Activated naive CD8-positive, alpha-beta T cell treated with anti-CD3 and anti-CD28 coated beads, Interleukin-2, amount 10 ng/mL, durations not matched to agents 7 days and 5 days (primary cell): ENCODE measurements at regions not wholly inside any gene's neighbourhood (a gene's known extent, or its start where the extent isn't known, plus 50 kb on each side); places are given as distances from the start of the nearest gene placed in this dataset.
A peak's percentile ranks its signal among the peaks of the same experiment; 100 is the strongest.

ENCODE experiments used
- ATAC-seq: fragments of 150-1000 bp; cut with Tn5 transposase; one replicate; pipeline ENCODE4 v1.10.0; 2021; ENCODE audit warnings: low read depth, moderate library complexity
- POLR2A ChIA-PET: fragments of 350-600 bp; sonication (Branson Sonifier 250); formaldehyde crosslinking; loops from one replicate; lab custom pipeline; 2021; ENCODE audit warnings: antibody characterized with exemption; lab: Charles Lee
- DNase-seq: peaks from one replicate; pipeline ENCODE4 v3.0.0; 2021
- H3K27ac Mint-ChIP-seq: one replicate; pipeline ENCODE4 v1.8.0; 2022; ENCODE audit warnings: mild to moderate bottlenecking, mixed read lengths
- H3K27me3 Mint-ChIP-seq: one replicate; pipeline ENCODE4 v1.8.0; 2022; ENCODE audit warnings: mild to moderate bottlenecking, moderate library complexity, mixed read lengths
- H3K36me3 Mint-ChIP-seq: one replicate; pipeline ENCODE4 v1.8.0; 2021; ENCODE audit warnings: mild to moderate bottlenecking, mixed read lengths
- H3K4me1 Mint-ChIP-seq: one replicate; pipeline ENCODE4 v1.8.0; 2021; ENCODE audit warnings: mixed read lengths
- H3K4me3 Mint-ChIP-seq: one replicate; pipeline ENCODE4 v1.8.0; 2022; ENCODE audit warnings: mild to moderate bottlenecking, moderate library complexity, mixed read lengths
- H3K9me3 Mint-ChIP-seq: one replicate; pipeline ENCODE4 v1.8.0; 2021; ENCODE audit warnings: mixed read lengths

DNA sequence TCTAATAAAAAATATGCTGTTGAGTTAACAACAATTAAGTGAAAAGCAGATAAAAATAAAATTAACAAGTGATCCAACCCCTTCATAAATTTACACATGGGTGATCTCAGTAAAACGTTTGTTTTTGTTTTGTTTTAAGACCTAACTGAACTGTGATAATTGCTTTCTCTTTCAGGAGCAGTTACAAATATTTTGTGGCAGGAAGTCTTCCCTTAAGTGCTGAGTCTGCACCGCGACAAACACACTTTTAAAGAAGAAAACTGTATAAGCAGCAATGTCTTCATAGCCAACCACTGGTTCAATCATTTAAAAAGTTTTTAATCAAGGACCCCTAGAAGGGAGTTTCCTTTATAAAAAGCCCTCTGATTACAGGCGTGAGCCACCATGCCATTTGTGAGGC is 53.7 kb upstream of the NFKB1 start:
- H3K4me3 Mint-ChIP-seq = peak overlapping the region; percentile 34
- DNase-seq (no peak), ATAC-seq (peak; percentile 73)
- H3K9me3 Mint-ChIP-seq = no peaks in the 10 kb centered on the region
- H3K4me1 Mint-ChIP-seq = peaks cover 27% of the 10 kb centered on the region
- peak overlapping the region; percentile 58 for H3K27ac Mint-ChIP-seq
- POLR2A ChIA-PET = interaction anchor here (1.3 kb wide), 1 partner anchor 178 kb away, joined by 4 read pairs; no protein-coding TSS in a partner anchor
- peaks cover 4% of the 10 kb centered on the region for H3K27me3 Mint-ChIP-seq
- peaks cover 2% of the 10 kb centered on the region for H3K36me3 Mint-ChIP-seq

DNA sequence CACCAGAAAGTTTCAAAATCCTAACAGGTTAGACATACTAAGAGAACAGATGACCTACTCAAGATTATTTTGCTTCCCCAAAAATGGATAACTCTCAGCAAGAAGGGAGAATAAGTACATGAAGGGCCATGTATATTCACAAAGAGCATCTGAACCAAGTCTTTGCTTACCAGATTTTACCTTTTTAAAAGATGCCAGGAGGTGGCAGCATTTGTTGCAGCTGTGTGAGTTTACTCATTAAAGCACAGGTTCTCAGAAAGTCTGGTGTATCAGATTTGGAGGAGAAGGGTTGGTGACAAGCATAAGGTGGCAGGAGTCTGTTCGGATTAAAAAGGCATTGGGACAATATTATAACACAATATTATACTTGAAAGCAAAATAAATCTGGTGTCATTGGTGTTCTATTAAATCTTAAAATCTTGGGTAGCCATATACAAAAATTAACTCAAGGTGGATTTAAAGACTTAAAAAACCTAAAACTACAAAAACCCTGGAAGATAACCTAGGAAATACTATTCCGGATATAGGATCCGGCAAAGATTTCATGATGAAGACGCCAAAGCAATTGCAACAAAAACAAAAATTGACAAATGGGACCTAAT is 51.3 kb upstream of the NFKB1 start:
- H3K9me3 Mint-ChIP-seq = no peaks in the 10 kb centered on the region
- ATAC-seq = peak; percentile 83
- POLR2A ChIA-PET = interaction anchor here (1.0 kb wide), 1 partner anchor 19 kb away, joined by 3 read pairs; no protein-coding TSS in a partner anchor
- no peak overlapping the region for H3K27ac Mint-ChIP-seq
- peaks cover 30% of the 10 kb centered on the region for H3K4me1 Mint-ChIP-seq
- H3K27me3 Mint-ChIP-seq = no peaks in the 10 kb centered on the region
- peaks cover 6% of the 10 kb centered on the region for H3K36me3 Mint-ChIP-seq
- no peak overlapping the region for H3K4me3 Mint-ChIP-seq
- no peak for DNase-seq

DNA sequence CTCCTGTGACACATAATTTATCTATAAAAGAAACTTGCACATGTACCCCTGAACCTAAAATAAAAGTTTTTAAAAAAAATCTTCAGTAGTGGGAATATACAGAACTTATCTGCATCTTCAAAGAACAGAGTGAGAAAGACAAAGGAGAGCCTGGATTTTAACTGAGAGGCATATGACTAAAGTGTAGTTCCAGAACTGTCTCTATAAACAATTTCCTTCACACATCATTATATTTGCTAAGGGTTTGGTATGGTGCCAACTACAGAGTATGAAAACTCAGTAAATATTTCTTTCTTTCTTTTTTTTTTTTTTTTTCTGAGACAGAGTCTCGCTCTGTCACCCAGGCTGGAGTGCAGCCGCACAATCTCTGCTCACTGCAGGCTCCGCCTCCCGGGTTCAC is 49.9 kb upstream of the NFKB1 start:
- Mint-ChIP-seq H3K9me3 (no peaks in the 10 kb centered on the region), H3K4me1 (peaks cover 30% of the 10 kb centered on the region), H3K36me3 (peaks cover 6% of the 10 kb centered on the region), H3K27me3 (no peaks in the 10 kb centered on the region), H3K27ac (no peak overlapping the region), H3K4me3 (no peak overlapping the region)
- POLR2A ChIA-PET = no interaction called here
- DNase-seq = no peak
- ATAC-seq = no peak
